Sigmoid colon (tissue), 4 donors: ENCODE measurements at regions not wholly inside any gene's neighbourhood (a gene's known extent, or its start where the extent isn't known, plus 50 kb on each side); places are given as distances from the start of the nearest gene placed in this dataset.

ENCODE experiments used
- EP300 ChIP-seq, 4 donors: sonication (generic); formaldehyde crosslinking; IDR thresholded peaks; one replicate each; pipeline ENCODE4 v1.6.1; 2017; ENCODE audit warnings: antibody characterized with exemption in 4 of 4
- POLR2A ChIP-seq, 2 donors: fragments of 450-650 bp; IDR thresholded peaks; one replicate each; pipeline ENCODE4 v1.6.1; 2016; ENCODE audit warnings: antibody characterized with exemption in 2 of 2, mild to moderate bottlenecking in 2 of 2, moderate library complexity in 2 of 2
- POLR2AphosphoS5 ChIP-seq, 4 donors: sonication (generic); formaldehyde crosslinking; IDR thresholded peaks; one replicate each; pipeline ENCODE4 v1.6.1; 2017; ENCODE audit warnings: antibody characterized with exemption in 4 of 4
- TF ChIP-seq, protein P1 (sequence below), 4 experiments: fragments of 450-650 bp in 3 of 4; fragments of 200-600 bp in 1 of 4; IDR thresholded peaks; one replicate each; pipeline ENCODE4 v1.5.1; 2016 to 2019; ENCODE audit warnings: antibody characterized with exemption in 4 of 4, mild to moderate bottlenecking in 3 of 4, moderate library complexity in 2 of 4

DNA sequence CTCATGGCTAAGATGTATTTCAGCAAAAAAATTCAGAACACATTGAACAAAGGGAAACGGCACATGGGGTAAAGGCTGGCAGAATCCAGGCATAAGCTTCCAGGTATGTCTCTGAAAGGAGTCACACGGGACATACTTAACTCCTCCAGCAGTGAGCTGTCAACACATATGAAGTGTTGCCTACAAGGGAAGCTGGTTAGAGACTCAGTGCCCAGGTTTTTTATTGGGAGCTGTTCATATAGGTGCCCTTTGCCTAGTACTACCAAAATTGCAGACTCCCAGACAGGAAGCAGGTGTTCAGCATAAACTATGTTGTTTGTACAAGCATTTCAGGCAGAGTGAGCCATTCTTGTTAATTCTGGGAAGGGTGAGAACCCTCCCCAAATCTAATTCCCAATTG, 77.4 kb upstream of the PUDP start:
- TF ChIP-seq EP300 (IDR thresholded peaks at IDR 0.05) (no peak), POLR2A (IDR thresholded peaks at IDR 0.05) (no peak), POLR2AphosphoS5 (IDR thresholded peaks at IDR 0.05) (no peak)
- TF ChIP-seq, protein P1, sequence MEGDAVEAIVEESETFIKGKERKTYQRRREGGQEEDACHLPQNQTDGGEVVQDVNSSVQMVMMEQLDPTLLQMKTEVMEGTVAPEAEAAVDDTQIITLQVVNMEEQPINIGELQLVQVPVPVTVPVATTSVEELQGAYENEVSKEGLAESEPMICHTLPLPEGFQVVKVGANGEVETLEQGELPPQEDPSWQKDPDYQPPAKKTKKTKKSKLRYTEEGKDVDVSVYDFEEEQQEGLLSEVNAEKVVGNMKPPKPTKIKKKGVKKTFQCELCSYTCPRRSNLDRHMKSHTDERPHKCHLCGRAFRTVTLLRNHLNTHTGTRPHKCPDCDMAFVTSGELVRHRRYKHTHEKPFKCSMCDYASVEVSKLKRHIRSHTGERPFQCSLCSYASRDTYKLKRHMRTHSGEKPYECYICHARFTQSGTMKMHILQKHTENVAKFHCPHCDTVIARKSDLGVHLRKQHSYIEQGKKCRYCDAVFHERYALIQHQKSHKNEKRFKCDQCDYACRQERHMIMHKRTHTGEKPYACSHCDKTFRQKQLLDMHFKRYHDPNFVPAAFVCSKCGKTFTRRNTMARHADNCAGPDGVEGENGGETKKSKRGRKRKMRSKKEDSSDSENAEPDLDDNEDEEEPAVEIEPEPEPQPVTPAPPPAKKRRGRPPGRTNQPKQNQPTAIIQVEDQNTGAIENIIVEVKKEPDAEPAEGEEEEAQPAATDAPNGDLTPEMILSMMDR (IDR thresholded peaks at IDR 0.05): no peak
